Hepatocyte (in vitro differentiated cells): ENCODE measurements at regions not wholly inside any gene's neighbourhood (a gene's known extent, or its start where the extent isn't known, plus 50 kb on each side); places are given as distances from the start of the nearest gene placed in this dataset.

ENCODE experiments used
- EZH2 ChIP-seq: fragments of 200-600 bp; sonication (generic); IDR thresholded peaks from 2 replicates; pipeline ENCODE4 v1.6.1; 2016; ENCODE audit warnings: antibody characterized with exemption, mild to moderate bottlenecking, borderline replicate concordance
- TF ChIP-seq, protein P1 (sequence below): fragments of 200-600 bp; sonication (generic); IDR thresholded peaks from 2 replicates; pipeline ENCODE4 v1.5.1; 2016; ENCODE audit warnings: antibody characterized with exemption, mild to moderate bottlenecking; ENCODE audit not compliant: poor library complexity

DNA sequence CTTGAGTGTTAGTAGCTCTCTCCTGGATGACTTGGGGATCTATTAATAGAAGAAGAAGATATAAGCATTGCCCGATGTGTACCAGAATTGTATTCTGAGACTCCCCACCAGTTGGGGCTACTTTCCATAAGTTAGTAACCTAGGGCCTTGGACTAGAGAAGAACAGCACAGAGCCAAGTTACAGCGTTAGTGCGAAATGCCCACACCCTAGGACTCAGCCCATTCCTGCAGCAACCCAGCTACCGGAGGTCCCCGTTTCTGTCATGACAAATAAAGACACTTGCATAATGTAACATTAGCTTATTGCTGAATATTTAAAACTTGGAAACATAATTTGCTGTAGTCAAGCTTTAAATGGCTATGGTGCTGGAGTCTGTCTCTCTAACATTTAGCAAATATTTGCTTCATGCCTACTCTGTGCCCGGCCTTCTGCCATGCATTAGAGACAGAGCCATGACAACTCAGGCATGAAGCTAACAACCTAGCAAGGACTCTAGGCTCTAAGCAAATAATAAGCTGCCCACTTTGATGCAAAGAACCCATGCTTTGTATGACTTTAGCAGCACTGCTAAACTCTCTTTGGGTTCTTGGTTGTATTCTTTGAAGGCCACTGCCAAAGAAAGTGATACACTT, 103.4 kb upstream of the COL21A1 start:
- TF ChIP-seq, protein P1, sequence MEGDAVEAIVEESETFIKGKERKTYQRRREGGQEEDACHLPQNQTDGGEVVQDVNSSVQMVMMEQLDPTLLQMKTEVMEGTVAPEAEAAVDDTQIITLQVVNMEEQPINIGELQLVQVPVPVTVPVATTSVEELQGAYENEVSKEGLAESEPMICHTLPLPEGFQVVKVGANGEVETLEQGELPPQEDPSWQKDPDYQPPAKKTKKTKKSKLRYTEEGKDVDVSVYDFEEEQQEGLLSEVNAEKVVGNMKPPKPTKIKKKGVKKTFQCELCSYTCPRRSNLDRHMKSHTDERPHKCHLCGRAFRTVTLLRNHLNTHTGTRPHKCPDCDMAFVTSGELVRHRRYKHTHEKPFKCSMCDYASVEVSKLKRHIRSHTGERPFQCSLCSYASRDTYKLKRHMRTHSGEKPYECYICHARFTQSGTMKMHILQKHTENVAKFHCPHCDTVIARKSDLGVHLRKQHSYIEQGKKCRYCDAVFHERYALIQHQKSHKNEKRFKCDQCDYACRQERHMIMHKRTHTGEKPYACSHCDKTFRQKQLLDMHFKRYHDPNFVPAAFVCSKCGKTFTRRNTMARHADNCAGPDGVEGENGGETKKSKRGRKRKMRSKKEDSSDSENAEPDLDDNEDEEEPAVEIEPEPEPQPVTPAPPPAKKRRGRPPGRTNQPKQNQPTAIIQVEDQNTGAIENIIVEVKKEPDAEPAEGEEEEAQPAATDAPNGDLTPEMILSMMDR = no peak
- no peak for TF ChIP-seq EZH2
